ENCODE measurements at regions not wholly inside any gene's neighbourhood (a gene's known extent, or its start where the extent isn't known, plus 50 kb on each side); places are given as distances from the start of the nearest gene placed in this dataset.

- no peaks in the 10 kb centered on the region for H3K4me1 ChIP-seq (ENCODE audit: control insufficient read depth, extremely low read depth, insufficient read depth, low read length)
- H3K9me3 ChIP-seq (ENCODE audit: control insufficient read depth, low read depth, low read length): no peaks in the 10 kb centered on the region
- no peak overlapping the region for H3K9ac ChIP-seq (ENCODE audit: control insufficient read depth, extremely low read depth, insufficient read depth, low read length)
- H3K4me2 ChIP-seq (ENCODE audit: control insufficient read depth, extremely low read depth, insufficient read depth, low read depth, low read length): no peak overlapping the region
- H3K9me1 ChIP-seq (ENCODE audit: control insufficient read depth, extremely low read depth, insufficient read depth, low read length): no peaks in the 10 kb centered on the region
- DNase-seq (ENCODE audit: low read depth, low spot score): no peak
- no peak overlapping the region for H3K4me3 ChIP-seq (ENCODE audit: control insufficient read depth in 2 of 3, extremely low read depth in 1 of 3, insufficient read depth in 2 of 3, low read depth in 1 of 3, low read length in 3 of 3)
- peaks cover 17% of the 10 kb centered on the region for H3K27me3 ChIP-seq (ENCODE audit: control insufficient read depth, extremely low read depth, insufficient read depth, low read length)
- no peaks in the 10 kb centered on the region for H3K79me2 ChIP-seq (ENCODE audit: control insufficient read depth, insufficient read depth, low read length)
- no peak overlapping the region for H3K27ac ChIP-seq (ENCODE audit: control insufficient read depth, insufficient read depth, low read length)
- TF ChIP-seq CTCF (optimal IDR thresholded peaks at IDR 0.05 in 1 of 3, IDR thresholded peaks at IDR 0.05 in 1 of 3, conservative IDR thresholded peaks at IDR 0.05 in 1 of 3; ENCODE audit: extremely low read depth in 1 of 3, insufficient read depth in 2 of 3, low read length in 3 of 3) (no peak), EZH2 (IDR thresholded peaks at IDR 0.05; ENCODE audit: low read length) (no peak)
- no peaks in the 10 kb centered on the region for H3K36me3 ChIP-seq (ENCODE audit: control insufficient read depth in 2 of 2, extremely low read depth in 1 of 2, insufficient read depth in 2 of 2, low read length in 2 of 2)
- H2AFZ ChIP-seq (ENCODE audit: control insufficient read depth, low read length): no peak overlapping the region
- dilution Hi-C loops (cut with MboI; ENCODE audit: extremely low pct_ligation_motif_present, low sequenced_read_pairs): no loop called here
- FAIRE-seq: no peak
- H4K20me1 ChIP-seq (ENCODE audit: control insufficient read depth, extremely low read depth, insufficient read depth, low read length): no peaks in the 10 kb centered on the region
Observed at GRCh38 chr4:77399831-77400230, 205.8 kb upstream of the CXCL13 start.

- Histone ChIP-seq H2AFZ (ENCODE audit: control insufficient read depth, low read length) (no peak overlapping the region), H3K9me1 (ENCODE audit: control insufficient read depth, extremely low read depth, insufficient read depth, low read length) (no peaks in the 10 kb centered on the region), H3K4me1 (ENCODE audit: control insufficient read depth, extremely low read depth, insufficient read depth, low read length) (no peaks in the 10 kb centered on the region), H3K27me3 (ENCODE audit: control insufficient read depth, extremely low read depth, insufficient read depth, low read length) (peaks cover 27% of the 10 kb centered on the region), H3K9me3 (ENCODE audit: control insufficient read depth, low read depth, low read length) (no peaks in the 10 kb centered on the region), H4K20me1 (ENCODE audit: control insufficient read depth, extremely low read depth, insufficient read depth, low read length) (no peaks in the 10 kb centered on the region), H3K4me3 (ENCODE audit: control insufficient read depth in 2 of 3, extremely low read depth in 1 of 3, insufficient read depth in 2 of 3, low read depth in 1 of 3, low read length in 3 of 3) (no peak overlapping the region), H3K4me2 (ENCODE audit: control insufficient read depth, extremely low read depth, insufficient read depth, low read depth, low read length) (no peak overlapping the region), H3K79me2 (ENCODE audit: control insufficient read depth, insufficient read depth, low read length) (no peaks in the 10 kb centered on the region), H3K27ac (ENCODE audit: control insufficient read depth, insufficient read depth, low read length) (no peak overlapping the region), H3K9ac (ENCODE audit: control insufficient read depth, extremely low read depth, insufficient read depth, low read length) (no peak overlapping the region), H3K36me3 (ENCODE audit: control insufficient read depth in 2 of 2, extremely low read depth in 1 of 2, insufficient read depth in 2 of 2, low read length in 2 of 2) (no peaks in the 10 kb centered on the region)
- DNase-seq (ENCODE audit: low read depth, low spot score) (no peak), FAIRE-seq (no peak)
- no peak for TF ChIP-seq EZH2 (IDR thresholded peaks at IDR 0.05; ENCODE audit: low read length)
- TF ChIP-seq CTCF (optimal IDR thresholded peaks at IDR 0.05 in 1 of 3, IDR thresholded peaks at IDR 0.05 in 1 of 3, conservative IDR thresholded peaks at IDR 0.05 in 1 of 3; ENCODE audit: extremely low read depth in 1 of 3, insufficient read depth in 2 of 3, low read length in 3 of 3): no peak
- dilution Hi-C loops (cut with MboI; ENCODE audit: extremely low pct_ligation_motif_present, low sequenced_read_pairs): no loop called here
Observed at GRCh38 chr4:77413766-77414165, 191.9 kb upstream of the CXCL13 start.
